GM19328 (cell line): ENCODE measurements at regions not wholly inside any gene's neighbourhood (a gene's known extent, or its start where the extent isn't known, plus 50 kb on each side); places are given as distances from the start of the nearest gene placed in this dataset.
"Not testable (repeated sequence)": the region's sequence is repeated elsewhere in the genome, so short reads cannot be mapped to it uniquely, and the experiment has no call there.

Experiments used
- ATAC-seq: cut with Tn5 transposase; IDR thresholded peaks from one replicate; pipeline ENCODE4 v1.9.1; 2021; ENCODE audit warnings: mild to moderate bottlenecking, moderate library complexity; ENCODE audit not compliant: unreplicated experiment

DNA sequence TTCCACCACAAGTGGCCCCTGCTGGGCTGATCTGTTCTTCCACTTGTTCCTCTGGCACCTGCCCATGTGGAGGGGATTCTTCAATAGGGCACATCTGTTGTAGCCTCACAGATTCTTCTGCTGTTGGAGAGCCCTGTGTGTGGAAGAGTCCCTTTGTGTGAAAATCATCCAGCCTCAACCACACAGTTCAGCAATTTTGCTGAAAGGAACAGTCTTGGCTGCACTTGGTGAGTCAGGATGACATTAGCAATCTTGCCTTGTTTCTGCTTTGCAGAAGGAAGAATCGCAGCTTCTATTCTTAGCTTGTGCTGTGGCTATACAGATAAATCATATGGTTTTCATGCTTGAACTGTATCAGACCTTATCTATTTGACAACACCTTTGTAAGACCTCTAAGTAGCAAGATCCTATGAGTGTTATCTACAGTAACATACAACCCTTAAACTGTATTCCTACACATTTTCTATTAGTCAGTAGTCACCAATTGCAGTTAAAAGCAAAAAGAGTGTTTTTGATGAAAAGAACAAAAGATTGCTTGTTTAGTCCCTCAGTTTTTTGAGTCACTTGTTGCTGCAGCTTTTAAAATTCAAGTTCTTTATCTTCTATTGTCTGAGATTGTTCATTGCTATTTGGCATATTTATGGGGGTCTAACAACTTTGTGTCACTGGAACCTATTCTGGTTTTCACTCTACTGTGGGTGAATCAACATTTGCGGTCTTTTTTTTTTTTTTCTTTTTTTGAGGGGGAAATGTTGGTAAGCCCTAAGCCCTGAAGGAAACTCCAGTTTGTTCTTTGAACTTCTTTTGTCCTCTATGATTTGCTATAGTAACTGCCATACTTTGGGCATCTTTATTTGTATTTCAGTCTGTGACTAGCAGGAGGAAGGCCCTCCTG lies 231.6 kb downstream of the TFAP2B start:
- no peak for ATAC-seq

DNA sequence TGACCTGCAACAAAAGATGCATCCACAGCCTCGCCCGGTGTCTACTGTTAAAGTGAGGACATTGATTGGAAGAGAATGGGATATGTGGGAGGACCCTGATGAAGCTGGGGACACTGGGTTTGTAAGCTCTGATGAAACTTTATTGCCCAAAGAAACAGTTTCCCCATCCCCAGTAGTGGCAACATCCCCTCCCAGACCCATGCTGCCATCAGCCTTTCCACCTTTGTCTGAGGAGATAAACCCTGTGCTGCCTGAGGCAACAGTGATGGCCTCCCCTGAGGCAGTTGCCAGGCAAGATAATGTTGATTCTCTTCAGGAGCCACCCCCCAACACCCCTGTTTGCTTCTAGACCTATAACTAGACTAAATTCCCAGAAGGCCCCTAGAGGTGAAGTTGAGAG lies 234.0 kb downstream of the TFAP2B start:
- ATAC-seq: not testable (repeated sequence)

DNA sequence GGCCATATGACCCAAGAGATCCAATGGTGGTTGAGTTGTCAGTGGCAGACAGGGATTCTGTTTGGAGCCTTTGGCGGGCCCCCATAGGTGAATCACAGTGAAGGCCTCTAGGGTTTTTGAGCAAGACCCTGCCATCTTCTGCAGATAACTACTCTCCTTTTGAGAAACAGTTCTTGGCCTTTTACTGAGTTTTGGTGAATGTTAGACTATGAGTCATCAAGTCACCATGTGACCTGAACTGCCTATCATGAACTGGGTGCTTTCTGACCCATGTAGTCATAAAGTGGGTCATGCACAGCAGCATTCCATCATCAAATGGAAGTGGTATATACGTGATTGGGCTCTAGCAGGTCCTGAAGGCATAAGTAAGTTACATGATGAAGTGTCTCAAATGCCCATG lies 236.6 kb downstream of the TFAP2B start:
- ATAC-seq: not testable (repeated sequence)

DNA sequence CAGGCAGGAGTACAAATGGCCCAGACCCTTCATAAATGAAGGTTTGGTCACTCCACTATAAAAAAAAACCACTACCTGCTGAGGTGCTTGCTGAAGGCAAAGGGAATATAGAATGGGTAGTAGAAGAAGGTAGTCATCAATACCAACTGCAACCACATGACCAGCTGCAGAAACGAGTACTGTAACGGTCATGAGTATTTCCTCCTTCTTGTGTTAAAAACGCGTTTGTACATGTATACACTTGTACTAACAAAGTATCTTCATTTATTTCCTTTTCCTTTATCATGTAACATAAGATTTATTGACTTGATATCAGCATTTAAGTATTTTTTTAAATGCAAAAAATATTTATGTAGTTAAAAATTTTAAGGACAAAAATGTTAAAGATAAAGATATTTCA lies 238.6 kb downstream of the TFAP2B start:
- no peak for ATAC-seq

DNA sequence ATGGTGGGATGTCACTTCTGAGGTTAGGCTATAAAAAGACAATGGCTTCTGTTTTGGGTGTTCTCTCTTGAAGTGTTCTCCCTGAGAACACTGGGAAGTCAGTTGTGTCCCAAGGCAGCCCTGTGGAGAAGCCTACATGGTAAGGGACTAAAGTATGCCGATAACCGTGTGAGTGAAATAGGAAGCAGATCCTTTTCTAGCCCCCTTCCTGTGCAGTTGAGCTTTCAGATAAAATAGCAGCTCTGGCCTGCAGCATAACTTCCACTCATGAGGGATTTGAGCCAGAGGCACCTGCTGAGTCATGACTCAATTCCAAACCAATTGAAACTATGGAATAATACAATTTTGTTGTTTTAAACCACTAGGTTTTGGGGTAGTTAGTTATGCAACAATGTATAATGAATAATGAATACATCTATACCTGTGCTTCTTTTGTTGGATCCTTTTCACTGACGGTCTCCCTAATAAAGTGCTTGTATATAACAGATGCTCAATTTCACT lies 241.6 kb downstream of the TFAP2B start:
- ATAC-seq: no peak

DNA sequence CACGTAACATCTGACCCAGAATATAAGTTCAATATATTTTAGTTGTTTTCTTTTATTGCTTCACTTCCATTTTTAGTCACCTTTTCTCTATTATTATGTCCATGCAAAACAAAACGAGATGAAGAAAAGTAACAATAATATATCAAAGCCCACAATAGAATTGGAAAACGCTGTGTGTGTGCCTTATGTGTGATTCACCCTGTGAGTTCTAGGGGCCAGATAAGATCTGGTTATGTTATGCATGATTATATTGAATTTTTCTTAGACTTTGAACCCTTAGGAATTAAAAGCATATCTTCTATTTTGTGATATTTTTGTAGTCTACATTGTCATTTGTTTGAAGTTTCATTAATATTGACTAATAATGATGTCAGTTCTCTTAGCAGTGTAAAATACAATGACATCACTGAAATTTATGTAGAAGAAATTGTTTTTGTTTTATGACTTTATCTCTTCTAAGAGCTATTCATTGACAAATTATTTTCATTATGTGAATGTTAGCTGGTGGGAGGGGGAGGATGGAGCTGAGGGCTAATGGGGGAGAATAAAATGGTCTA lies 243.6 kb downstream of the TFAP2B start:
- ATAC-seq: no peak

DNA sequence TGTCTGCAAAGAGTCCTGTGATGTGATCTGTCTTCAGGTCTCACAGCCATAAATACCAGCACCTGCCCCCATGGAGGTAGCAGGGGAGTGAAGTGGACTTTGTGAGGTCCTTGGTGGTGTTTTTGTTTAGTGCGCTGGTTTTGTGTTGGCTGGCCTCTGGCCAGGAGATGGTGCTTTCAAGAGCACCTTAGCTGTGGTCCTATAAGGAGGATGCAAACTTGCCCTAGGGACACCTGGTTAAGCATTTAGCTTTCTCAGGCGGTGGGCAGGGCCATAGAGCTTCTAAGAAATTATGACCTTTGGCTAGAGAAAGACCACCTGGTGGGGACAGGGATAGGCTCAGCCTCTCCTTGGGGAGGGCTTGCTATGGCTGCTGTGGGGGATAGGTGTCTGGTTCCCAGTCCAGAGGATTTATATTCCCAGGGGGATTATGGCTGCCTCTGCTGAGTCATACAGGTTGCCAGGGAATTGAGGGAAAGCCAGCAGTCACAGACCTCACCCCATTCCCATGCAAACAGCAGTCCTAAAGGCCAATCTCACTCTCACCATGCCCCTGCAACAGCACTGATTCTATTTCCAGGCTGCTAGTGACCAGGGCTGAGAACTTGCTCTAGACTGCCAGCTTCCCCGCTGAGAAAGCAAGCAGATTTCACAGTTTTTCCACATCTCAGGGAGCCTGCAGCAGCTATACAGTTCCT lies 259.3 kb downstream of the TFAP2B start:
- no peak for ATAC-seq

DNA sequence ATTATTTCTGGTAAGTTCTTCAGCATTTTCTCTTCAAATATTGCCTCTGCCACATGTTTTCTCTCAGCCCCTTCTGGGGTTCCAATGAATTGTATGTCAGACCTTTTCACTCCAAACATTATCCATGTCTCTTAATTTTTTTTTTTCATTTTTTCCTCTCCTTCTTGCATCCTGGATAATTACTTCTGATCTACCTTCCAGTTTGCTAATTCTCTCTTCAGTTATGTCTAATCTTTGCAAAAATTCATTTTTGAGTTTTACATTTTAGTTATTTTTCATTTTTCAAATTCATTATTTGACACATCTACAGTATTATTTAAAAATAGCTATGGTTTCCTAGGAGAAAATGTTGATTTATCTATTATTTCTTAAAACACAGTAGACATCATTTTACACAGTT lies 271.7 kb downstream of the TFAP2B start:
- no peak for ATAC-seq

DNA sequence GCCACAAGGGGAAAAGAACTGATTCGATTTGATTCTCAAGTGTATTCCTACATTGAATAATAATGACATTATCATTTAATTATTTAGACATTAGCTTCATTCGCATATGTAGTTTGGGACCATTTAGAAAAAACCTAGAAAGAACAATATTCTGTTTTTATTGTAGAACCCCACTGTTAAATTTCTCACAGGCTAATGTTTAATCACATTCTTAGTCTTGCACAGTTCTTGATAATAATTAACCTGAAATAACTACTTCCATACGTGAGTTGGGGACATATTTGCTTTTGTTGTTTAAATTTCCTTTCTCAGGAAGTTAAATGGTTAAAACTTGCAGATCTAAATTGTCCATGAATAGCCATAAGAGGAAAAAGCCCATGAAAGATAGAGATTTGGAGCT lies 275.2 kb downstream of the TFAP2B start:
- ATAC-seq: no peak

DNA sequence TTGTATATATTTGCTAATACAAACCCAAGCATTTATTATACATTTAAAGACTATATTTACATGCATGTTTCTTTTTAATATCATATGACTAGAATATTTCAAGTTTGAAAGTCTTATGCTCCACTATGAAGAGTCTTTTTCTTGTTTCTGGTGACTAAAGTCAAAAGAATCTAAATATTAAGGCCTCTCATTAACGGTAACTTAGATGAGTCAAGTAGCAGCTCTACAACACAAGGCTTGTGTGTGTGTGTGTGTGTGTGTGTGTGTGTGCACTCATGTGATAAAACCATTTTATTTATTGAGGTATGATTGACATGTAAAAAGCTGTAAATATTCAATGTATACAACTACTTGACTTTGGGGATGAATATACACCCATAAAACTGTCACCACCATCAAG lies 275.6 kb downstream of the TFAP2B start:
- ATAC-seq: no peak

DNA sequence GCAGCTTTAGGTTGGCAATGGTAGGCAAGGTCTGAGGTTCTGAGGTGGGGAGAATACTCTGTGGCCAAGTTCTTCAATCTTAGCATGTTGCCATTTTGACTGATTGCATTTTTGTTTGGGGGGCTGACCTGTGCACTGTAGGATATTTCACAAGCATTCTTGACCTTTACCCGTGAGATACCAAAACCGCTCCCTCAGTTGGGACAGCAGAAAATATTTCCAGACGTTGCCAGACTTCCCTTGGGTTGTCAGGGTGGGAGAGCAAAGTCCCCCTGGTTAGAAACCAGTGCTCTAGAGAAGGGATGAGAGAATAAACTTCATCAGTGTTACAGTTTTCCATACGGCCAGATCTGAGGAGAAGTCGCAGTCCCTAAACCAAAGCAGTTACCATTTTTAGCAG lies 279.6 kb downstream of the TFAP2B start:
- ATAC-seq: no peak

DNA sequence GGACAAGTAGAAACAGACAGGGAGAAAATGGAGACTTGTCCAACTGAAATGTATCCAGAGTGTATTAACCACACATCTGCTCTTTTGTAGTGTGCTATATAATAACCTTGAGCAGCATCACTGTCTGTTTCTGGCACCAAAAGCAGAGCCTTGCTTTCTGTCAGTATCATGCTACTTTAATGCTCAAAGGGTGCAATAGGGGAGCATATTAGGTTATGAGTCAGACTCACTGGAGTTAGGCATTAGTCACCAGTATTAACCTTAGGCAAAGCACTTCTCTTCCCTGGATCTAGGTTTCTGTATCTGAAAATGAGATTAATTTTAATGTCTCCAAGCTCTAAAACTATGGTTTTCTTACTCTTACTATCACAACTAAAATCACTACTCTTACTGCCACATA lies 280.1 kb downstream of the TFAP2B start:
- no peak for ATAC-seq

DNA sequence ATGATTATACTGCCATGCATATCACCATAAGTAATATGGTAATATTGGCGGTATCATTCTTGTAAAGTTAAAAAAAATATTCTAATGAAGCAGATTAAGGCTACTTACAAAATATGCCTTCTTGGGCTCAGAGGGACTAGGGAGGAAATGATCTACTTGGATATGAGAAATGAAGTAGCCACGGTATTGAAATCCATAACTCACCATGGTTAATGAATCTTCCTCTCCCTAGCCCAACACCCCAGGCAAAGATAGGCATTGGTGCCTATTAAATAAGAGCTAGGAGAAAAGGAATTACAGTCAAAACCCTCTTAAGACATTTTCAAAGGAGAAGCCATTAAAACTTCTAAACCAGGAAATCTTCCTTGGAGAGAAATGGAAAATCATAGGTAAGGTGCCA lies 280.5 kb downstream of the TFAP2B start:
- ATAC-seq: no peak

DNA sequence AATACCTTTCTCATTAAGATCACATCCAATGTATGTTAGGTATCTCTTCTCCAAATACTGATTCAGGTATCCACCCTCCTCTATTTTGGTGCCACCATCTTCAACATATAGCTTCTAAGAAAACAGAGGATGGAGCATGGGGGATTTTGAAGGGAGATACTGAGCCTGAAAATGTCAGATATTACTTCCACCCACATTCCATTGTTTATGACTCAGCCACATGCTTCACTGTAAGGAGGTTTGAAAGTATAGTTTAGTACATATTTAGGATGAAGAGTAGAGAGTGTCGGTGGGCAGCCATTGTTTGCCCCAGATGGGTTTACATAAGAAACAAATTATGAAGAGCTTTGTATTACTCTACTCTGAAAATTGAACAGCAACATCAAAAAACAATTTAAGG lies 286.7 kb downstream of the TFAP2B start:
- ATAC-seq: no peak

DNA sequence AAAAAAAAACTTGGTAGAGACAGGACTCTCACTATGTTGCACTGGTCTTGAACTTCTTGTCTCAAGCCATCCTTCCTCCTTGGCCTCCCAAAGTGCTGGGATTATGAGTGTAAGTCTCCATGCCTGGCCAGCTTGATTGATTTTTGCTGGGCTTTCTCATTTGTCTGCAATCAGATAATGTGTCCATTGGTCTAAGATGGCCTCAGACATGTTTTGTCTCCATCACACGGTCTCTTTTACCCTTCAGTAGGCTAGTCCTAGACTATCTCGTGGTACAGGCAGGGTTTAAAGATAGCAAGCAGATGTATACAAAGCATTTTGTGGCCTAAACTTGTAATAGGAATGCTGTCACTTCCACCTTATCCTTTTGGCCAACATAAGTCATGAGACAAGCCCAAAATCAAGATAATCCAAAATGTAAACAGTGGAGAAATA lies 289.1 kb downstream of the TFAP2B start:
- ATAC-seq: no peak

DNA sequence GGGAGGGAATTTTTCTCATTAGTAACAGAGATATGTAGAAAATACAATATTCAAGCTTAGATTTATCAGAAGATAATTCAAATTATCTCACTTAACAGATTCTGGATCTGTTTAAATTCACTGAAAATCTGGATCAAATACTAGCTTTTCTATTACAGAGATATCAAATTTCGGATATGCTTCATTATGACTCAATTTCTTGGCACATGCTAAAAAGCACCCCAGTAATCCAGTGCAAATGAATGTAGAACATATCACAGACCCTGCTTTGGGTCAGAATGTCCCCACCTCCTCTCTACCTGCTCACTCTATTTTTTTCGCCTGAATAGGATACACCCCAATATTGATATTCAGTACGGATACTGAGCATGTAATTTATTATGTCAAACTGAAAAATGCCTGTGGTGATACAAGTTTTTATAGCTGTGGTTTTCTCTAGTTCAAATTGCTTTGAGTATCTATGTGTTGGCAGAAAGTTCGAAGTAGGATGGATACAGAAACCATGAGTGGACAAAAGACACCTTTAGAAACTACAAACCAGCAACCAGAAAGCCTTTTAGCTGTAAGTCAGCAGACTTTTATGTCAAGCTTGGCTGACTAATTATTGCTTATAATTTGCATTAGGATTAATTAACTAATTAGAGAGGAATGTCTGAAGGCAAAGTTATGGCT lies 290.0 kb downstream of the TFAP2B start:
- ATAC-seq: no peak

DNA sequence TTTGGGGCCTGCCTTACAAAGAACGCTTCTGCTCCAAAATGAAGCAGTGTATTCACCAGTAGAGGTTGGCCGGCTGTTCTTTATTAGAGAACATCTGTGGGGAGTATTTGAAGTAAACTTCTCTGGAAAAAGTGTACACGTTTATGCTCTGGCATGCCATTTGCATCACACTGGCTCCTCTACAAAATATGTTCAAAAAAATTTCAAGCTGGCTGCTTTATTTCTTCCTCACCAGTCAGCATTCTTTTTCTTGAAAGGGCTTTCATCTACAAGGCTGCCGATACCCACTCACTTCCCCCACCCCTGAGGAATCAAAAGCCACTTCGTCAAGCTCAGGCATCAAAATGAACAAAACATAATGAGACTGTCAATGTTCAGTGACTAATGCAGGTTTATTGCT lies 294.1 kb downstream of the TFAP2B start:
- no peak for ATAC-seq

DNA sequence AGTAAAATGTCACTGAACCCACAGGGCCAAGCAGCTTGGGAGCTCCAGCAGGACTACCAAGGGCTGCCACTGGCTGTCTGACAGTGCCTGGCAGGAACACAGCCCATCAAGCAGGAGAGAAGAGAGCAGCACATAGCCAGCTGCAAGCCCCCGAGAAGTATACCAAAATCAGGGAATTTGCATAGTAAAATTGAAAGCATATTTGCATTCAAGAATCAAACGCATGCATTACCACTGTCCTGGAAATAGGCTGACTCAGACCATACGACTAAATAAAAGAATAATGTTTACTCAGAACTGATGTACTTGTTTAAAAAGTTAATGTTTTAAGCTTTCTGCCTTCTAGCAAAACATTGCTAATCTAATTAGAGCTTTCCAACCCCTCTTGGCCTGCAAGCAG lies 298.1 kb downstream of the TFAP2B start:
- ATAC-seq: no peak

DNA sequence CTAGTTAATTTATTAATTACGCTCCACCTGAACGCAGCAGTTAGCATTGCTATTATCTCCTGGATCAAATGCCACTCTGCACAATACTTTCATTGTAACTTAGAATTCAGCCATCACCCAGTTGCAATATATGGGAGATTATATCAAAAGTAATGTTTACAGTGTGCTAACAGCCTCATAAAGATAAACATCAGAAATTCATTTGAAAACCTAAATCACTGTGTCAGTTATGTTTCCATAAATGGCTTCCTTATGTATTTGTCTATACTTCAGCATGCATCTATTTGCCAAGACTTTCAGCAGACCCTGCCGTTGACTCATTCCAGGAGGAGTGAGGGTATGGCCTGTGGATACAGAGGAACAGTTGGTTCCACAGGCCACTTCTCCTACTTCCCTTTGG lies 300.1 kb downstream of the TFAP2B start:
- ATAC-seq: no peak

DNA sequence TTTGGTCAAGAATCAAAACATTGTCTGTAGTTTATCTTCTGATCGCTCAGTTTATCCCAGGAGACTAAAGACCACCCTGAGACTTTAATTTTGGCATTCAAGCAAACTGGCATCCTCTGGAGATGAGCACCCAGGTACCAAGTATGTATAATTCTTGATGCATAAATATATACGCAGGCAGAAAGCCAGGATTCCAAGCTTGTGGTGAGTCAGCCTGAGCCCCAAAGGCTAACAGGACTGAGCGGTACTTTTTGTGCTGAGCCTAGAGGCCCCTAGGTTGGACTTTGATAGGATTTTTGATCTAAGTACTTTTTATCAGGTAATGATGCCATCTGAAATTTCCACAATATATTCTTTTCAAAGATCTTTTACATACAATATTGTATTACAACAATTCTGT lies 301.3 kb downstream of the TFAP2B start:
- ATAC-seq: no peak

DNA sequence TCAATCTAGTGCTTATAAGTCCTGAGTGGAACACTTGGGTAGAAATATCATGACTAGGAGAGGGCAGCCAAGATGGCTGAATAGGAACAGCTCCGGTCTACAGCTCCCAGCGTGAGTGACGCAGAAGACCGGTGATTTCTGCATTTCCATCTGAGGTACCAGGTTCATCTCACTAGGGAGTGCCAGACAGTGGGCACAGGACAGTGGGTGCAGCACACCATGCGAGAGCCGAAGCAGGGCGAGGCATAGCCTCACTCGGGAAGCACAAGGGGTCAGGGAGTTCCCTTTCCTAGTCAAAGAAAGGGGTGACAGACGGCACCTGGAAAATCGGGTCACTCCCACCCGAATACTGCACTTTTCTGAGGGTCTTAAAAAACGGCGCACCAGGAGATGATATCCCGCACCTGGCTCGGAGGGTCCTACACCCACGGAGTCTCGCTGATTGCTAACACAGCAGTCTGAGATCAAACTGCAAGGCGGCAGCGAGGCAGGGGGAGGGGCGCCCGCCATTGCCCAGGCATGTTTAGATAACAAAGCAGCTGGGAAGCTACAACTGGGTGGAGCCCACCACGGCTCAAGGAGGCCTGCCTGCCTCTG lies 302.8 kb downstream of the TFAP2B start:
- ATAC-seq: not testable (repeated sequence)
